CD4-positive, CD25-positive, alpha-beta regulatory T cell (primary cell): ENCODE measurements at regions not wholly inside any gene's neighbourhood (a gene's known extent, or its start where the extent isn't known, plus 50 kb on each side); places are given as distances from the start of the nearest gene placed in this dataset.
"Not testable (repeated sequence)": the region's sequence is repeated elsewhere in the genome, so short reads cannot be mapped to it uniquely, and the experiment has no call there.

ENCODE experiments used
- ATAC-seq, 2 donors: fragments of 150-1000 bp; cut with Tn5 transposase; one replicate each; pipeline ENCODE4 v1.10.0; 2021; ENCODE audit warnings: low read depth in 2 of 2, moderate number of reproducible peaks in 2 of 2, moderate library complexity in 1 of 2
- DNase-seq, 3 donors: peaks; one replicate each; pipeline versions ENCODE4 v3.0.0 to v3.0.0-alpha.2; 2012 to 2022; ENCODE audit warnings: mixed read lengths in 1 of 3
- H3K27ac ChIP-seq: one replicate; pipeline ENCODE4 v1.7.0; 2013; ENCODE audit warnings: mild to moderate bottlenecking, low read length; ENCODE audit not compliant: insufficient read depth, poor library complexity, severe bottlenecking
- H3K27me3 ChIP-seq: one replicate; pipeline ENCODE4 v1.7.0; 2013; ENCODE audit warnings: low read length; ENCODE audit not compliant: control insufficient read depth, insufficient read depth
- H3K36me3 ChIP-seq: one replicate; pipeline ENCODE4 v1.7.0; 2013; ENCODE audit warnings: mild to moderate bottlenecking, low read length, moderate library complexity; ENCODE audit not compliant: control insufficient read depth, insufficient read depth
- H3K4me1 ChIP-seq: 2 replicates; pipeline ENCODE4 v1.7.0; 2013; ENCODE audit warnings: mild to moderate bottlenecking, low read length; ENCODE audit not compliant: insufficient read depth, control insufficient read depth, poor library complexity, severe bottlenecking
- H3K4me3 ChIP-seq: one replicate; pipeline ENCODE4 v1.7.0; 2013; ENCODE audit warnings: low read depth, mild to moderate bottlenecking, low read length, moderate library complexity
- H3K9me3 ChIP-seq, 2 experiments: 1 replicate in 1 of 2; 2 replicates in 1 of 2; pipeline ENCODE4 v1.7.0; 2013; ENCODE audit warnings: low read length in 2 of 2, mild to moderate bottlenecking in 1 of 2, moderate library complexity in 1 of 2; ENCODE audit not compliant: control insufficient read depth in 2 of 2
- H3K27ac Mint-ChIP-seq, 3 donors: one replicate each; pipeline ENCODE4 v1.8.0; 2020 to 2022; ENCODE audit warnings: mild to moderate bottlenecking in 3 of 3, mixed read lengths in 3 of 3, moderate library complexity in 2 of 3
- H3K27me3 Mint-ChIP-seq: one replicate; pipeline ENCODE4 v1.8.0; 2022; ENCODE audit warnings: mild to moderate bottlenecking, mixed read lengths
- H3K36me3 Mint-ChIP-seq: one replicate; pipeline ENCODE4 v1.8.0; 2020; ENCODE audit warnings: mixed read lengths
- H3K4me1 Mint-ChIP-seq, 4 donors: one replicate each; pipeline ENCODE4 v1.8.0; 2020 to 2022; ENCODE audit warnings: mixed read lengths in 4 of 4, mild to moderate bottlenecking in 1 of 4
- H3K4me3 Mint-ChIP-seq, 4 donors: one replicate each; pipeline ENCODE4 v1.8.0; 2020 to 2022; ENCODE audit warnings: mild to moderate bottlenecking in 4 of 4, mixed read lengths in 4 of 4, moderate library complexity in 3 of 4
- H3K9me3 Mint-ChIP-seq, 7 donors: one replicate each; pipeline ENCODE4 v1.8.0; 2020 to 2022; ENCODE audit warnings: mixed read lengths in 7 of 7, mild to moderate bottlenecking in 3 of 7, moderate library complexity in 2 of 7

GRCh38 chr4:189602827-189603226, 337.8 kb upstream of the FRG1 start:
- H3K4me3 ChIP-seq, H3K36me3 ChIP-seq, H3K4me1 Mint-ChIP-seq, H3K4me1 ChIP-seq, H3K27me3 Mint-ChIP-seq, H3K9me3 Mint-ChIP-seq, H3K9me3 ChIP-seq, H3K27me3 ChIP-seq, ATAC-seq, H3K4me3 Mint-ChIP-seq, H3K27ac ChIP-seq, H3K27ac Mint-ChIP-seq, H3K36me3 Mint-ChIP-seq, DNase-seq: not testable (repeated sequence)

- not testable (repeated sequence) for ATAC-seq, H3K4me3 ChIP-seq, H3K27ac ChIP-seq, H3K4me3 Mint-ChIP-seq, H3K4me1 Mint-ChIP-seq, H3K27me3 ChIP-seq, H3K27ac Mint-ChIP-seq, H3K36me3 Mint-ChIP-seq, H3K27me3 Mint-ChIP-seq, H3K36me3 ChIP-seq, DNase-seq, H3K4me1 ChIP-seq, H3K9me3 Mint-ChIP-seq, H3K9me3 ChIP-seq
Measured at GRCh38 chr4:189610571-189610970, 330.1 kb upstream of the FRG1 start.

GRCh38 chr4:189613207-189613606, 327.5 kb upstream of the FRG1 start:
- no peak overlapping the region for H3K27ac ChIP-seq
- no peak for ATAC-seq
- DNase-seq, result no peak

GRCh38 chr4:189615217-189615663, 325.4 kb upstream of the FRG1 start:
- ATAC-seq (no peak), DNase-seq (no peak)
- Mint-ChIP-seq H3K4me3 (no peak overlapping the region), H3K9me3 (peaks cover 0 to 6% (median 2%) of the 10 kb centered on the region in 7 donors), H3K27ac (no peak overlapping the region), H3K27me3 (no peaks in the 10 kb centered on the region), H3K4me1 (no peaks in the 10 kb centered on the region), H3K36me3 (no peaks in the 10 kb centered on the region)
- Histone ChIP-seq H3K4me3 (no peak overlapping the region), H3K36me3 (no peaks in the 10 kb centered on the region), H3K27ac (no peak overlapping the region), H3K27me3 (no peaks in the 10 kb centered on the region), H3K9me3 (no peaks in the 10 kb centered on the region), H3K4me1 (no peaks in the 10 kb centered on the region)

More at GRCh38 chr4:189613207-189613606, 327.5 kb upstream of the FRG1 start:
- Mint-ChIP-seq H3K9me3 (peaks cover 0 to 6% (median 2%) of the 10 kb centered on the region in 7 donors), H3K4me1 (no peaks in the 10 kb centered on the region), H3K4me3 (no peak overlapping the region), H3K27ac (no peak overlapping the region), H3K27me3 (no peaks in the 10 kb centered on the region), H3K36me3 (no peaks in the 10 kb centered on the region)
- H3K4me3 ChIP-seq, result no peak overlapping the region
- no peaks in the 10 kb centered on the region for H3K27me3 ChIP-seq
- no peaks in the 10 kb centered on the region for H3K9me3 ChIP-seq
- no peaks in the 10 kb centered on the region for H3K36me3 ChIP-seq
- no peaks in the 10 kb centered on the region for H3K4me1 ChIP-seq

GRCh38 chr4:189617741-189618140, 322.9 kb upstream of the FRG1 start:
- not testable (repeated sequence) for H3K4me1 ChIP-seq, DNase-seq, H3K4me3 Mint-ChIP-seq, H3K27me3 Mint-ChIP-seq, H3K4me1 Mint-ChIP-seq, H3K9me3 ChIP-seq, H3K27ac ChIP-seq, H3K4me3 ChIP-seq, H3K27me3 ChIP-seq, H3K36me3 Mint-ChIP-seq, ATAC-seq, H3K36me3 ChIP-seq, H3K27ac Mint-ChIP-seq, H3K9me3 Mint-ChIP-seq

GRCh38 chr4:189619441-189620250, 321.0 kb upstream of the FRG1 start:
- DNase-seq, H3K27me3 ChIP-seq, H3K36me3 ChIP-seq, H3K4me3 ChIP-seq, H3K27me3 Mint-ChIP-seq, ATAC-seq, H3K4me1 Mint-ChIP-seq, H3K27ac Mint-ChIP-seq, H3K27ac ChIP-seq, H3K4me3 Mint-ChIP-seq, H3K9me3 ChIP-seq, H3K36me3 Mint-ChIP-seq, H3K4me1 ChIP-seq, H3K9me3 Mint-ChIP-seq: not testable (repeated sequence)

- H3K9me3 Mint-ChIP-seq, H3K27ac ChIP-seq, H3K4me3 ChIP-seq, H3K27me3 Mint-ChIP-seq, ATAC-seq, H3K27ac Mint-ChIP-seq, H3K36me3 Mint-ChIP-seq, H3K9me3 ChIP-seq, H3K4me1 Mint-ChIP-seq, H3K4me1 ChIP-seq, DNase-seq, H3K36me3 ChIP-seq, H3K27me3 ChIP-seq, H3K4me3 Mint-ChIP-seq: not testable (repeated sequence)
Measured at GRCh38 chr4:189622574-189622973, 318.1 kb upstream of the FRG1 start.

GRCh38 chr4:189627041-189627440, 313.6 kb upstream of the FRG1 start:
- H3K9me3 ChIP-seq, H3K27ac ChIP-seq, H3K27me3 Mint-ChIP-seq, H3K36me3 ChIP-seq, DNase-seq, H3K4me1 ChIP-seq, ATAC-seq, H3K4me1 Mint-ChIP-seq, H3K4me3 ChIP-seq, H3K36me3 Mint-ChIP-seq, H3K4me3 Mint-ChIP-seq, H3K9me3 Mint-ChIP-seq, H3K27me3 ChIP-seq, H3K27ac Mint-ChIP-seq: not testable (repeated sequence)
